Upper lobe of left lung (tissue), 4 donors: ENCODE measurements at regions not wholly inside any gene's neighbourhood (a gene's known extent, or its start where the extent isn't known, plus 50 kb on each side); places are given as distances from the start of the nearest gene placed in this dataset.

Experiments used
- POLR2A ChIP-seq, 4 donors: fragments of 450-650 bp; IDR thresholded peaks; one replicate each; pipeline ENCODE4 v1.5.1; 2016 to 2017; ENCODE audit warnings: antibody characterized with exemption in 4 of 4, mild to moderate bottlenecking in 2 of 4
- POLR2AphosphoS5 ChIP-seq, 2 donors: sonication (generic); formaldehyde crosslinking; IDR thresholded peaks; one replicate each; pipeline ENCODE4 v1.5.1; 2017; ENCODE audit warnings: antibody characterized with exemption in 2 of 2
- TF ChIP-seq, protein P1 (sequence below), 6 experiments: fragments of 450-650 bp in 4 of 6; fragments of 200-600 bp in 2 of 6; sonication (generic) in 2 of 6; IDR thresholded peaks; one replicate each; pipeline ENCODE4 v1.5.1; 2016 to 2019; ENCODE audit warnings: antibody characterized with exemption in 6 of 6

DNA sequence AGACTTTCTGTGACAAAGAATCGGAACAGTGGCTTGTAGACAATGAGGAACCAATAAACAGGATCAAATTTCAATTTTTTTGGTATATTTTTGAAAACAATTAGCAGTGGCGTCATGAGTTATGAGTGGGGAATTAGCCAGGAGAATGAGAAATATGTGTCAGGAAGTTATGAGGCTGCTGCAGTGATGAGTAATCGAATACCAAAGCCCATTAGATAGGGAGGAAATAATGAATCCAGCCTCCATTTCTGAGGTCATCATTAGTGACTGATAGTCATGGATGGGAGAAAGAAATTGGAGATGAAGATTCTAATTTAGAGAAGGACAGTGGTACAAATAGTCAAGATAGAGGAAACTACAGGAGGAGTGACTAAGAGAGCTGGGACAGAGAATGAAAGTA, 673.1 kb upstream of the VRK2 start:
- TF ChIP-seq, protein P1, sequence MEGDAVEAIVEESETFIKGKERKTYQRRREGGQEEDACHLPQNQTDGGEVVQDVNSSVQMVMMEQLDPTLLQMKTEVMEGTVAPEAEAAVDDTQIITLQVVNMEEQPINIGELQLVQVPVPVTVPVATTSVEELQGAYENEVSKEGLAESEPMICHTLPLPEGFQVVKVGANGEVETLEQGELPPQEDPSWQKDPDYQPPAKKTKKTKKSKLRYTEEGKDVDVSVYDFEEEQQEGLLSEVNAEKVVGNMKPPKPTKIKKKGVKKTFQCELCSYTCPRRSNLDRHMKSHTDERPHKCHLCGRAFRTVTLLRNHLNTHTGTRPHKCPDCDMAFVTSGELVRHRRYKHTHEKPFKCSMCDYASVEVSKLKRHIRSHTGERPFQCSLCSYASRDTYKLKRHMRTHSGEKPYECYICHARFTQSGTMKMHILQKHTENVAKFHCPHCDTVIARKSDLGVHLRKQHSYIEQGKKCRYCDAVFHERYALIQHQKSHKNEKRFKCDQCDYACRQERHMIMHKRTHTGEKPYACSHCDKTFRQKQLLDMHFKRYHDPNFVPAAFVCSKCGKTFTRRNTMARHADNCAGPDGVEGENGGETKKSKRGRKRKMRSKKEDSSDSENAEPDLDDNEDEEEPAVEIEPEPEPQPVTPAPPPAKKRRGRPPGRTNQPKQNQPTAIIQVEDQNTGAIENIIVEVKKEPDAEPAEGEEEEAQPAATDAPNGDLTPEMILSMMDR (IDR thresholded peaks at IDR 0.05) = no peak
- no peak for TF ChIP-seq POLR2A (IDR thresholded peaks at IDR 0.05)
- no peak for TF ChIP-seq POLR2AphosphoS5 (IDR thresholded peaks at IDR 0.05)
